Nucleus accumbens (tissue), 56 donors: ENCODE measurements at regions not wholly inside any gene's neighbourhood (a gene's known extent, or its start where the extent isn't known, plus 50 kb on each side); places are given as distances from the start of the nearest gene placed in this dataset.

Source experiments
- DNase-seq, 56 donors: peaks; one replicate each; lab custom pipeline; 2025; lab: John Stamatoyannopoulos, UW

- DNase-seq, result no peak
Measured at GRCh38 chr9:25613709-25614108, 64.5 kb downstream of the TUSC1 start.

DNA sequence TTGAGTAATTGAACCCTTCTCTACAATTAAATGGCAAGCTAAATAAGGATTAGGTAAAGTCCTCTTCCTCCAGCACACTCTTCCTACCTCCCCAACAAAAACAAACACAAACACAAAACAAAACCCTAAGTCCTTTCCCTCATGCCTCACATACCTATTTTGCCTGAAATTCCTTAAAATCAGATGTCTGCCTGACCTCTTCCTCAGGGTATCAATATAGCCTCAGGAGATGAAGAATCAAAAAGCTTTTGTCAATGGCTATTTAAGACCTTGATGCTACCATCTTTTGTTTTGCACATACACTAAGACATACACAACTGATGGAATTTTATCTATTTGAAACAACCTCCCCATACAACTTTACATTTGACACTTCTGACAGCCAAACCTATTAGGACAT, 75.1 kb downstream of the TUSC1 start:
- no peak for DNase-seq

DNA sequence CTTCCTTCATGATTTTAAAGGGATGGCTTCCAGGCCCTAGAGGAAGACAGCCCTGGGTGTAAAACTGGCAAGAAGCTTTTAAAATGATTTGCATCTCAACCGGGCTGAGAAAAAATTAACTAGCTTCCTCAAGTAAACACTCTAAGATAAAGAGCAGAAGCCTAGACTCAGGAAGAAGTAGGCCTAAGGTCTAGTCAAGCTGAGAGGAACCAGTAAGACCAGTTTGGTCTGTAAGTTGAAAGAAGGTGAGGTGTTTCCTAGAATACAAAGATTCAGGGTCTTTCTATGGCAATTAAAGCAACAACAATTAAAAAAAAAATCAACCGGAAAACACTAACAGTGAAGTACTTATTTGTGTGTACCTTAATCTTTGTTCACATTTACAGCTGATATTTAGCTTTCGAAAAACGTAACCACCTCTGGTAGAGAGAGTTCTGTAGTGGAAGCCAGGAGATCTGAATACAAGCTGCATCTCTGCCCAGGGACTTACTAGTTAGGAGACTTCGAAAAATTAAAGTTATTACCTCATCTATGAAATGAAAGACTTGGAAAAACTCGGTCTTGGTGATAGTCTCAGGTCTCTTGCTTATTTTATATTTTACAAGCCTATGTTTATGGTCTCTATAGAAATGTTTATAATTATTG, 75.7 kb downstream of the TUSC1 start:
- DNase-seq, result no peak

GRCh38 chr9:25600501-25600900, 77.7 kb downstream of the TUSC1 start:
- DNase-seq, result no peak

DNA sequence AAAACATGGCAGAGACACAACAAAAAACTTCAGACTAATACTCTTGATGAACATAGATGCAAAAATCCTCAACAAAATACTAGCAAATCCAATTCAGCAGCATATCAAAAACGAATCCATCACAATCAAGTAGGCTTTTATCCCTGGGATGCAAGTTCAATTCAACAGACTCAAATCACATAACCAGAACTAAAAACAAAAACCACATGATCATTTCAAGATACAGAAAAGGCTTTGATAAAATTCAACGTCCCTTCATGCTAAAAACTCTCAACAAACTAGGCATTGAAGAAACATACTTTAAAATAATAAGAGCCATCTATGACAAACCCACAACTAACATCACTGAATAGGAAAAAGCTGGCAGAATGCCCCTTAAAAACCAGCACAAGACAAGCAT, 93.6 kb downstream of the TUSC1 start:
- no peak for DNase-seq

DNA sequence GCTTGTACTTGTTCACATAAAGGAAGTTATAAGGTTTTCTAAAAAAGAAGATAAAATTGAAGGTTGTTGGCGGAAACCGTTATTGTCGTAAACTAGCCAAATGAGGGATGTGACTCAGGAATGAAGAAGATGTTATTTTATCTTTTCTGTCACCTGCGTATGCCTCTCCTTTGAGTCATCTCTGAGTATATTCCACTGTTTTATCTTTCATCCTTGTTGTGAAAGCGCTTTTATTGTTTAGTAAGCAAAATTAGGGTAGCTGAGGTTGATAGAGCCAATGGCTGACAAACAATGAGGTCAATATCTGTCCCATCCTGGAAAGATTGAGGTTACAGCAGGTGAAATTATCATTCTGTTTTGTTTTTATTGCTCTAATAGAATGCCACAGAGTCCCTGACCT, 105.0 kb downstream of the TUSC1 start:
- no peak for DNase-seq

DNA sequence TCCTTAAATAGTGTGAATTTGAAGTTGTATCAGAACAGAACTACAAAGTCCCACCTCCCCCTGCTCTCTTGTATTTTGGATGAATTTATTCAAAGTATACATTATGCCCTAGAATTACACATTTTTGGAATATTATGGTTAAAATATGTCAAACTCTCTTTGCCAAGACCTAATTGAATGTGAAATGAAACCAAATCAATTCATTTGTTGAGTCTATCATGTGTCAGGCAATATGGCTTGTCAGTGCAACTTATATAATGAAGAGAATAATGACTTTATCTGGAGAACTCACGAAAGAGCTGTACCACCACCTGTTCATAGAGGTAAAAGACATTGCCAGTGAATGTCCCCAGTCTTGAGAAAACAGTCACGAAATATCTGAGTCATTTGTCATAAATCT, 106.8 kb downstream of the TUSC1 start:
- DNase-seq, result no peak

DNA sequence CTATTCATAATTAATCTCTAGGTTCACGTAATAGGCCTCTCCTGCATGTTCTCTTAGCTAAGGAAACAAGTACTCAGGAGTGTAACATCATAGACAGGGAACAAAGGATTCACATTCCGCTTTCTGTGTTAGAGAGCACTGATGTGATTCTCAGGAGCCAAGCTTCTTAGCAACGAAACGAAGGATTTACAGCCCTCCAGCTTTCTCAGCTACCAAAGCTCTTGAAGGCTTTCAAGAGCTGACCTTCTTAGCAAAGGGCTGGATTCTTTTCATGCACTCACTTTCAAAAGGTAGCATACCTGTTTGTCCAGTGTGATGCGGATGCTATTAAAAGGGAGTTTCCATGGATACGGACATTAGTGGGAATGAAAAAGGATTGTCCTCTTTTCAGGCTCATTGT, 107.4 kb downstream of the TUSC1 start:
- no peak for DNase-seq

DNA sequence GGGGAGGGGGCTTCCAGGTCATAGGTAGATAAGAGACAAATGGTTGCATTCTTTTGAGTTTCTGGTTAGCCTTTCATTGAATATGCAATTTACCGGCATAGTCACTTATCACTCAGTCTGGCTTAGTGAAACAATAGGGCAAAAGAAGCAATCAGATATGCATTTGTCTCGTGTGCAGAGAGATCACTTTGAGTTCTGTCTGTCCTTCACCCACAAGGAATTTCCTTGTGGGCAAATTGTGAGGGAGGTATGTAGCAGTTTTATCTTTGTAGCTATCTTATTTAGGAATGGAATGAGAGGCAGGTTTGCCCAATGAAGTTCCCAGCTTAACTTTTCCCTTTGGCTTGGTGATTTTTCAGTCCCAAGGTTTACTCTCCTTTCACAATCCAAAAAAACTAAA, 116.1 kb downstream of the TUSC1 start:
- DNase-seq, result no peak

- DNase-seq, result no peak
Measured at GRCh38 chr9:25557645-25558300, 120.5 kb downstream of the TUSC1 start.

- DNase-seq, result no peak
Measured at GRCh38 chr9:25556540-25556939, 121.7 kb downstream of the TUSC1 start.

GRCh38 chr9:25548847-25549246, 129.4 kb downstream of the TUSC1 start:
- DNase-seq, result no peak

DNA sequence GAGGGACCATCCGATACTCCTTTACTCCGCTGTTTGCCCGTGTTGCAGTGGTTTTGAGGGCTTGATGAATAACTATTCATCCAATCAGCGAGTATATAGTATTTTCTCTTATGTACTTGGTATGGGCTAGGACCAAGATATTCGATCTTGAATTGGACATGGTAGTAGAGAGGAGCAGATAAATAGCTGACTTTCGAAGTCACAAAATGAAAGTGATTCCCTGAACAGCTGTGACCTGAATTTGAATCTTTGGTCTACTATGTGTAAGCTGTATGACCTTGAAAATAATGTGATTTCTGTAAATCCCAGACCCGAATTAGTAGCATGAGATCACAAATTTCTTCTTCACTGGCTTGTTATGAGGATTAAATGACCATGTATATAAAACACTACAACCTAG, 134.4 kb downstream of the TUSC1 start:
- DNase-seq, result no peak

DNA sequence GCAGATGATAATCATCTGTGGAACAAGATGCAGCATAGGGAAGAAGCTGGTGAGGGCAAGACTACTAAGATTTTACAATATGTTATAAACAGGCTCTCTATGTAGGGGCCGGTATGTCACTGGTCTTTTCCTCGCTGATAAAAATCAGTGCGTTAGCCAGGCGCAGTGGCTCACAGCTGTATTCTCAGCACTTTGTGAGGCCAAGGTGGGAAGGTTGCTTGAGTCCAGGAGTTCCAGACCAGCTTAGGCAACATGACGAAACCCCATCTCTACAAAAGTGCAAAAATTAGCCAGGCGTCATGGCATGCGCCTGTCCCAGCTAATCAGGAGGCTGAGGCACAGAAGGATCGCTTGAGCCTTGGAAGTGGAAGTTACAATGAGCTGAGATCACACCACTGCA, 135.9 kb downstream of the TUSC1 start:
- DNase-seq, result no peak

- no peak for DNase-seq
Measured at GRCh38 chr9:25537808-25538207, 140.4 kb downstream of the TUSC1 start.

DNA sequence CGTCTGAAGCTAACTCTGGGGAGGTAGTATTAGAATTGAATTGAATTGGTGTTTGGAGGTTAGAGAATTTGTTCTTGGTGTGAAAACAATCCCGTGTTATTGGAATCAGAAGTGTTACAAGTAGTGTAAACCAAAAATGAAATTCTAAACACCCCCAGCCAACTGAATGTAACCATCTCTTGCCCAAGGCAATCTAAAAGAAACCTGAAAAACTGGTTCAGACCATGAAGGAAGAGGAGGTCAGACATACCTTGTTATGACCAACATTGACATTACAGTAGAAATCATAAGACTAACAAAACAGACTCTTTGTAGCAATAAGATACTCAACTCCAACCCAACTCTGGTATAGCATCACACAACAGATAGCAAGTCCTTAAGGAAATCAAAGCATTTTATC, 159.0 kb downstream of the TUSC1 start:
- no peak for DNase-seq

DNA sequence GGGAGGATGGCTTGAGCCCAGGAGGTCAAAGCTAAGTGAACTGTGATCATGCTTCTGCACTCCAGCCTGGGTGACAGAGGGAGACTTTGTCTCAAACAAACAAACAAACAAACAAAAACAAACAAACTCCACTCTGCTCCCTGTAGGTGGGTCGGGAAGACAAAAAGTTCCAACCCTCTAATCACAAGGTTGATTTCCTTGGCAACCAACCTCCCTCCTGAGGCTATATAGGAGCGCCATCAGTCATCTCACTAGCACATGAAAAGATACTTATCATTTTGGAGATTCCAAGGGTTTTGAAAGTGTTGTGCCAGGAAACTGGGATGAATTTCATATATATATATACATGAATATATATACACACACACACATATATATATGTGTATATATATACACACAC, 160.5 kb downstream of the TUSC1 start:
- DNase-seq, result no peak

DNA sequence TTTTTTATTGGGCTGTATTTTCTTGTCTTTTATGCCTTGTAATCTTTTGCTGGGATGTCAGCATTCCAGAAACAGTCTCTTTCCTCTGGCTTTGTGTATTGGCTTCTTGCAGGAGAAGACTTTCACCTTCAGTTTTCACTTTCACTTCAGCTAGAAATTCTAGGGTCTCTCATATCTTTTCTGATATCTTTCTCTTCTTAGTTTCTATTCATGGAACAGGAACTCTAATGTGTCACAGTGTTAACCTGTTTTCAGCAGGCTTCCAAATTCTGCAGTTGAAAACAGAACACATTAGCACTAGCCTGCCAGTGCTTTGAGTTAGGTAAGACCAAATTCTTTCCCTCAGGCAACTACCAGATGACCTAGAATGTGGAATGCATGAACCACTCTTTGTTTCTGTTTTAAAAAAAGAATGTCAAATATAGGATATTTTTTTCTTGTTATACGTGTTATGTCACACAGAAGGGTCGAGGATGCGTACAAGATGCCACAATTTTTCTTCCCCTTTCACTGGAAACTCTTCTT, 164.7 kb downstream of the TUSC1 start:
- no peak for DNase-seq

DNA sequence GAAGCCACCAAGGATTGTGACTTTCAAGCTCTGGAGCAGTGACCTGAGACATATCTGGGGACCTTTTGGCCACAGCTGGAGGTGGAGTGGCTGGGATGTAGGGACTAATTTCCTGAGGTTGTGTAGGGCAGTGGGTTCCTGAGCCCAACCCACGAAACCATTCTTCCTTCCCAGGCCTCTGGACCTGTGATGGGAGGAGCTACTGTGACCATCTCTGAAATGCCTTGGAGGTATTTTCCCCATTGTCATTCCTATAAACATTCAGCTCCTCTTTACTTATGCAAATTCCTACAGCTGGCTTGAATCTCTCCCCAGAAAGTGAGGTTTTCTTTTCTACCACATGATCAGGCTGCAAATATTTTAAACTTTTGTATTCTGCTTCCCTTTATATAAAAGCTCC, 172.6 kb downstream of the TUSC1 start:
- no peak for DNase-seq

GRCh38 chr9:25481372-25481771, 196.9 kb downstream of the TUSC1 start:
- DNase-seq, result no peak

DNA sequence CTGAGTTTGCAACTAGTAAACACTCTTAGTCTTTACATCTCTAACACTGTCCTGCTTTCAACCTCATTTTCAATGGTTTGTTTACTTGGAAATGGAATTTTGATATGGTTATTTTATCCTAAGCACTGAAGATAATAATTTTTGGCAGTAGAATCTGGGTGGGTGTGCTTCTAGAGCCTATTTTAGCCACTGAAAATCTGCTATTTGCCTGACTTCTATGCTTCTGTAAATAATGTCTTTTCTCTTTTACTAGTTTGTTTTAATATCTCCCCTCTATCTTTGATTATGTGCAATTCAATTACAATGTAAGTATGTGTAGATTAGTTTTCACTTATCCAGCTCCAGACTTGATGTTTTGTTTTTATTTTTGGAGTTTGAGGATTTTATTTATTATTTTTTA, 197.5 kb downstream of the TUSC1 start:
- no peak for DNase-seq

GRCh38 chr9:25472681-25473080, 205.6 kb downstream of the TUSC1 start:
- DNase-seq, result no peak
